H1 (cell line): ENCODE measurements at regions not wholly inside any gene's neighbourhood (a gene's known extent, or its start where the extent isn't known, plus 50 kb on each side); places are given as distances from the start of the nearest gene placed in this dataset.

ENCODE experiments used
- CTCF ChIA-PET: fragments of 300-600 bp; sonication (Branson Sonifier 250); formaldehyde crosslinking; loops from one replicate; lab custom pipeline; 2021; ENCODE audit not compliant: partially characterized antibody; lab: Charles Lee
- POLR2A ChIA-PET: fragments of 300-600 bp; sonication (Branson Sonifier 250); formaldehyde crosslinking; loops from one replicate; lab custom pipeline; 2021; ENCODE audit warnings: inconsistent platforms; ENCODE audit not compliant: partially characterized antibody; lab: Charles Lee
- DNase-seq, 2 experiments: peaks; one replicate each; pipeline versions ENCODE4 v3.0.0 to v3.0.0-alpha.2; 2010 to 2022; ENCODE audit warnings: low spot score in 2 of 2, low read depth in 1 of 2, mixed read lengths in 1 of 2
- FAIRE-seq: peaks from 2 replicates; lab custom pipeline; 2011; peaks lifted over from hg19 to GRCh38; lab: Jason Lieb, UNC
- H2AFZ ChIP-seq: 2 replicates; pipeline ENCODE4 v1.8.1; 2012; ENCODE audit warnings: low read length, inconsistent platforms
- H2AK5ac ChIP-seq: 2 replicates; pipeline ENCODE4 v1.6.1; 2013; ENCODE audit warnings: low read depth, low read length
- H2BK120ac ChIP-seq: replicated peaks from 2 replicates; pipeline ENCODE3; 2013; ENCODE audit warnings: low read depth, low read length, inconsistent platforms
- H2BK12ac ChIP-seq: 2 replicates; pipeline ENCODE4 v1.6.1; 2013; ENCODE audit warnings: low read depth, low read length
- H2BK15ac ChIP-seq: 2 replicates; pipeline ENCODE4 v1.6.1; 2013; ENCODE audit warnings: low read length
- H2BK20ac ChIP-seq: 2 replicates; pipeline ENCODE4 v1.6.1; 2013; ENCODE audit warnings: low read length
- H2BK5ac ChIP-seq: 2 replicates; pipeline ENCODE4 v1.6.1; 2013; ENCODE audit warnings: low read depth, low read length
- H3K14ac ChIP-seq: 2 replicates; pipeline ENCODE4 v1.6.1; 2013; ENCODE audit warnings: inconsistent platforms; ENCODE audit not compliant: insufficient read length
- H3K18ac ChIP-seq: 2 replicates; pipeline ENCODE4 v1.6.1; 2013; ENCODE audit warnings: low read length; ENCODE audit errors: extremely low read depth
- H3K23ac ChIP-seq: 2 replicates; pipeline ENCODE4 v1.6.1; 2013; ENCODE audit warnings: inconsistent platforms; ENCODE audit not compliant: insufficient read length
- H3K23me2 ChIP-seq: 2 replicates; pipeline ENCODE4 v1.6.1; 2013; ENCODE audit warnings: low read depth, low read length
- H3K27ac ChIP-seq: 2 replicates; pipeline ENCODE4 v1.6.1; 2011; ENCODE audit warnings: low read depth, low read length, inconsistent platforms
- H3K27me3 ChIP-seq, 4 experiments: replicated peaks in 1 of 4; 1 replicate in 1 of 4; 2 replicates in 3 of 4; pipeline versions ENCODE4 v1.6.1 to v1.8.1; 2011 to 2013; ENCODE audit warnings: low read length in 3 of 4, mild to moderate bottlenecking in 3 of 4, inconsistent platforms in 2 of 4, mixed read lengths in 2 of 4, moderate library complexity in 1 of 4; ENCODE audit not compliant: control insufficient read depth in 3 of 4, insufficient read depth in 3 of 4; ENCODE audit errors: extremely low read depth in 1 of 4
- H3K36me3 ChIP-seq, 4 experiments: 2 replicates each; pipeline versions ENCODE4 v1.6.1 to v1.8.1; 2011 to 2013; ENCODE audit warnings: mild to moderate bottlenecking in 4 of 4, low read length in 3 of 4, moderate library complexity in 2 of 4, control low read depth in 1 of 4, inconsistent platforms in 1 of 4; ENCODE audit not compliant: insufficient read depth in 4 of 4, control insufficient read depth in 2 of 4
- H3K4ac ChIP-seq: replicated peaks from 2 replicates; pipeline ENCODE3; 2013; ENCODE audit warnings: low read length, low read depth, mixed read lengths, inconsistent platforms; ENCODE audit not compliant: insufficient read length
- H3K4me1 ChIP-seq, 4 experiments: replicated peaks in 1 of 4; 1 replicate in 1 of 4; 2 replicates in 3 of 4; pipeline versions ENCODE4 v1.6.1 to v1.8.1; 2011 to 2013; ENCODE audit warnings: low read length in 3 of 4, inconsistent platforms in 2 of 4, mixed read lengths in 1 of 4; ENCODE audit not compliant: insufficient read depth in 4 of 4, control insufficient read depth in 3 of 4
- H3K4me2 ChIP-seq, 2 experiments: 2 replicates each; pipeline versions ENCODE4 v1.6.1 to v1.8.1; 2011 to 2013; ENCODE audit warnings: low read depth in 2 of 2, low read length in 2 of 2, control low read depth in 1 of 2, inconsistent platforms in 1 of 2, mild to moderate bottlenecking in 1 of 2; ENCODE audit not compliant: insufficient read depth in 1 of 2
- H3K4me3 ChIP-seq, 4 experiments: fragments of 200-600, 300-600 bp in 1 of 4; sonication (generic), shearing (Covaris generic), sonication (Bioruptor Twin) in 1 of 4; 2 replicates each; pipeline versions ENCODE4 v1.5.1 to v1.8.1; 2011 to 2016; ENCODE audit warnings: low read length in 4 of 4, low read depth in 3 of 4, control low read depth in 2 of 4, inconsistent platforms in 2 of 4, mild to moderate bottlenecking in 2 of 4, mixed read lengths in 1 of 4, moderate library complexity in 1 of 4; ENCODE audit not compliant: insufficient read depth in 2 of 4; ENCODE audit errors: extremely low read depth in 1 of 4
- H3K56ac ChIP-seq: replicated peaks from 2 replicates; pipeline ENCODE3; 2013; ENCODE audit warnings: low read depth, mild to moderate bottlenecking, mixed read lengths, low read length, inconsistent platforms; ENCODE audit not compliant: insufficient read length
- H3K79me1 ChIP-seq: 2 replicates; pipeline ENCODE4 v1.6.1; 2013; ENCODE audit warnings: low read depth, low read length, control low read depth
- H3K79me2 ChIP-seq, 2 experiments: 2 replicates each; pipeline versions ENCODE4 v1.6.1 to v1.8.1; 2012 to 2013; ENCODE audit warnings: low read length in 2 of 2, mild to moderate bottlenecking in 2 of 2, inconsistent platforms in 1 of 2; ENCODE audit not compliant: insufficient read depth in 2 of 2, control insufficient read depth in 1 of 2
- H3K9ac ChIP-seq, 4 experiments: replicated peaks in 1 of 4; 1 replicate in 1 of 4; 2 replicates in 3 of 4; pipeline versions ENCODE4 v1.6.1 to v1.8.1; 2011 to 2013; ENCODE audit warnings: low read depth in 3 of 4, low read length in 3 of 4, control low read depth in 2 of 4, mild to moderate bottlenecking in 2 of 4, moderate library complexity in 2 of 4, inconsistent platforms in 1 of 4; ENCODE audit errors: extremely low read depth in 1 of 4
- H3K9me3 ChIP-seq, 2 experiments: 2 replicates each; pipeline versions ENCODE4 v1.6.1 to v1.8.1; 2012 to 2013; ENCODE audit warnings: mild to moderate bottlenecking in 2 of 2, moderate library complexity in 2 of 2, control low read depth in 1 of 2, inconsistent platforms in 1 of 2, low read depth in 1 of 2, low read length in 1 of 2, mixed read lengths in 1 of 2; ENCODE audit not compliant: insufficient read depth in 2 of 2
- H4K20me1 ChIP-seq, 2 experiments: replicated peaks in 1 of 2; 2 replicates each; pipeline versions ENCODE3 to v1.8.1; 2011 to 2013; ENCODE audit warnings: inconsistent platforms in 2 of 2, low read length in 2 of 2, mild to moderate bottlenecking in 1 of 2; ENCODE audit not compliant: insufficient read depth in 2 of 2, control insufficient read depth in 1 of 2
- H4K5ac ChIP-seq: 2 replicates; pipeline ENCODE4 v1.6.1; 2013; ENCODE audit warnings: low read length, low read depth, mixed read lengths, inconsistent platforms; ENCODE audit not compliant: insufficient read length
- H4K8ac ChIP-seq: 2 replicates; pipeline ENCODE4 v1.8.0; 2013; ENCODE audit warnings: mild to moderate bottlenecking, moderate library complexity, low read length, inconsistent platforms; ENCODE audit not compliant: insufficient read depth; ENCODE audit errors: extremely low read depth
- H4K91ac ChIP-seq: replicated peaks from 2 replicates; pipeline ENCODE3; 2013; ENCODE audit warnings: low read length, mixed read lengths, inconsistent platforms; ENCODE audit not compliant: insufficient read length
- CEBPB ChIP-seq: IDR thresholded peaks from 2 replicates; pipeline ENCODE4 v1.6.1; 2012; ENCODE audit warnings: low read depth, low read length
- CHD2 ChIP-seq: IDR thresholded peaks from 2 replicates; pipeline ENCODE4 v1.6.1; 2012; ENCODE audit warnings: low read length, improper control_type of control experiment
- EGR1 ChIP-seq: IDR thresholded peaks from 2 replicates; pipeline ENCODE4 v1.6.1; 2011; ENCODE audit warnings: low read depth, low read length, borderline replicate concordance
- KDM5A ChIP-seq: fragments of 200-600 bp; IDR thresholded peaks from 2 replicates; pipeline ENCODE4 v1.7.1; 2012; ENCODE audit warnings: mild to moderate bottlenecking, low read length, inconsistent platforms, mixed read lengths
- SIRT6 ChIP-seq: IDR thresholded peaks from one replicate; pipeline ENCODE4 v1.7.1; 2012; ENCODE audit warnings: low read length, inconsistent platforms
- SIX5 ChIP-seq: IDR thresholded peaks from 2 replicates; pipeline ENCODE4 v1.6.1; 2011; ENCODE audit warnings: mild to moderate bottlenecking, low read depth, low read length
- TAF7 ChIP-seq: optimal IDR thresholded peaks from 2 replicates; pipeline ENCODE3; 2011; ENCODE audit warnings: low read depth, mild to moderate bottlenecking, inconsistent platforms, low read length, moderate library complexity, borderline replicate concordance
- WGBS, 2 experiments: shearing (Covaris generic) in 1 of 2; methylation state at CpG; one replicate each; pipeline versions ENCODE4 v1.1.6 to v1.1.7; 2013 to 2015; ENCODE audit warnings: low lambda C conversion rate in 2 of 2, mixed read lengths in 2 of 2, inconsistent platforms in 1 of 2, low coverage in 1 of 2, missing lambda C conversion rate in 1 of 2; ENCODE audit not compliant: insufficient replicate concordance in 2 of 2, insufficient coverage in 1 of 2, insufficient read length in 1 of 2; ENCODE audit errors: extremely low coverage in 1 of 2, missing lambda C conversion rate in 1 of 2; 5-methylcytosine and 5-hydroxymethylcytosine counted together
- TF ChIP-seq, protein P1 (sequence below): IDR thresholded peaks from 2 replicates; pipeline ENCODE4 v1.6.1; 2011; ENCODE audit warnings: low read length, improper control_type of control experiment

DNA sequence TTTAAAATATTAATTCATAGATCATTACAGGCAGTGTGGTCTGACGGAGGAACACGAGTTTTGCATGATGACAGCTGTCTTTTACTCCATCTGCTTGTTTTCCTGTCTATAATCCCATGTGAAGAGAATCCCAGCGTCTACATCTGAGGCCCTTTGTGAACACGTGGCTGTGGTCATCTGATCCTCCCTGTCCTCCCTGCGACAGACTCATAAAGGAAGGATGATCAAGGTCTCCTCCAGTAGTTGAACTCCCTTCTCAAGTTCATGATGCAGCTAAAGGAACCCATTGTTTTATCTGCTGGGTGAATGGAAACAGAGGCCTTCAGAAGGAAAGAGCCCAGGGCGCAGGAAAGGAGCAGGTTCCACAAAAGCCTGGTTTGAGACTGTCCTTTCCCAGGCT lies 435.8 kb upstream of the JARID2 start:
- Histone ChIP-seq H3K4ac (no peak overlapping the region), H2AK5ac (no peak overlapping the region), H2BK120ac (no peak overlapping the region), H2BK5ac (no peak overlapping the region; the same call in 1 of the 2 replicates), H3K36me3 (no peaks in the 10 kb centered on the region; a peak in 1 of 8 replicates), H3K27ac (no peak overlapping the region), H2BK15ac (no peak overlapping the region), H2BK20ac (no peak overlapping the region), H3K9ac (no peak overlapping the region), H3K23me2 (no peaks in the 10 kb centered on the region; the same call in 1 of the 2 replicates), H4K8ac (no peak overlapping the region), H3K23ac (no peak overlapping the region), H3K4me1 (no peaks in the 10 kb centered on the region; a peak in 1 of 7 replicates), H3K4me2 (no peak overlapping the region), H3K56ac (no peak overlapping the region), H4K91ac (no peak overlapping the region), H3K14ac (no peak overlapping the region), H3K79me1 (no peaks in the 10 kb centered on the region), H3K79me2 (no peaks in the 10 kb centered on the region), H2BK12ac (no peak overlapping the region), H4K20me1 (no peaks in the 10 kb centered on the region), H3K9me3 (peaks cover 8 to 14% of the 10 kb centered on the region in 2 experiments), H3K27me3 (no peaks in the 10 kb centered on the region; a peak in 2 of 7 replicates), H2AFZ (no peak overlapping the region), H4K5ac (no peak overlapping the region), H3K4me3 (no peak overlapping the region), H3K18ac (no peak overlapping the region)
- TF ChIP-seq EGR1 (no peak), CHD2 (no peak), SIRT6 (no peak), TAF7 (no peak), KDM5A (no peak), CEBPB (no peak), SIX5 (no peak)
- TF ChIP-seq, protein P1, sequence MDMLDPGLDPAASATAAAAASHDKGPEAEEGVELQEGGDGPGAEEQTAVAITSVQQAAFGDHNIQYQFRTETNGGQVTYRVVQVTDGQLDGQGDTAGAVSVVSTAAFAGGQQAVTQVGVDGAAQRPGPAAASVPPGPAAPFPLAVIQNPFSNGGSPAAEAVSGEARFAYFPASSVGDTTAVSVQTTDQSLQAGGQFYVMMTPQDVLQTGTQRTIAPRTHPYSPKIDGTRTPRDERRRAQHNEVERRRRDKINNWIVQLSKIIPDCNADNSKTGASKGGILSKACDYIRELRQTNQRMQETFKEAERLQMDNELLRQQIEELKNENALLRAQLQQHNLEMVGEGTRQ = no peak
- POLR2A ChIA-PET = no interaction called here
- 85% methylated on average over 6 of the region's 6 CpGs; no CpG with 5 or more reads in 1 of the 2 experiments for WGBS, 2 experiments
- CTCF ChIA-PET = no interaction called here
- DNase-seq (no peak), FAIRE-seq (no peak)
